Medulla oblongata (tissue), 1 donor: ENCODE measurements at regions not wholly inside any gene's neighbourhood (a gene's known extent, or its start where the extent isn't known, plus 50 kb on each side); places are given as distances from the start of the nearest gene placed in this dataset.
"Not testable (repeated sequence)": the region's sequence is repeated elsewhere in the genome, so short reads cannot be mapped to it uniquely, and the experiment has no call there.

Experiments used
- DNase-seq: peaks from one replicate; pipeline ENCODE4 v3.0.0-alpha.2; 2015; ENCODE audit errors: extremely low spot score

DNA sequence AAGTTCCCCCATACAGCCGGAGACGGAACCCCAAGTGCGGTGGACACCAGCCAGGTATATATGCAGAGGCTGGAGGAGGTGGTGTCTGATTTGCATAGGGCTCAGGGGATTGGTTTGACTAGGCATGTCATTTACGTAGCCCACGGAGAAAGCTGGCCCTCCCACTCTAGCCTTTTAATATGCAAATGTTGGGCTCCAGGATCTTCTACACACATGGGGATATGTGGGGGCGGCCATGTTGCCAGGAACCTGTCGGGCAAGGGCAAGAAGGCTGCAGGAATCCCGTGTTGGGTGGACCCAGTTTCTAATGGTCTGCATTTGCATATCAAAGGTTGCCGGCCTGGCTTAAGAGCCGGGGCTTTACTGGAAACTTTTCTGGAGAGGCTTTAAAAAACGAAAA is 57.4 kb downstream of the FTHL17 start:
- DNase-seq, result not testable (repeated sequence)

DNA sequence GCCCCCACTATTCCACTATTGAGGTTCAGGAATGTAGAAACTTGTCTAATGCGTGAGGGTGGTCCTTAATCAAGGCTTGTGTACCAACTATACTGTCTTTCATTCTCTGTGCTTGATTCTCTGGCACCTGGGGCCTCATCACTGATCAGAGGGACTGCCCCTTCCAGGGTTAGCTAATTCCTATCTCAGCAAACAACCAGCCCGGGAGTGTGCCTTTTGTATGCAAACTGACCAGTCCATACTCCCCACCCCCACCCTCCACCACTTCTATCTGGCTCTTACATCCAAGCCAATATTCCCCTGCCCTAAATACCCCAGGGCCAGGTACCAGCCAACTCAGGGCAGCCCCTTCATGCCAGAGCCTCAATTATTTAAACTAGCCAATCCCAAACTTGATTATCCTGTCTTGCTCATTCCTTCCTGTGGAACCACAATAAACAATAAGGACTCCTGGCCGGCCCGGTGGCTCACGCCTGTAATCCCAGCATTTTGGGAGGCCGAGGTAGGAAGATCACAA is 59.3 kb downstream of the FTHL17 start:
- no peak for DNase-seq

DNA sequence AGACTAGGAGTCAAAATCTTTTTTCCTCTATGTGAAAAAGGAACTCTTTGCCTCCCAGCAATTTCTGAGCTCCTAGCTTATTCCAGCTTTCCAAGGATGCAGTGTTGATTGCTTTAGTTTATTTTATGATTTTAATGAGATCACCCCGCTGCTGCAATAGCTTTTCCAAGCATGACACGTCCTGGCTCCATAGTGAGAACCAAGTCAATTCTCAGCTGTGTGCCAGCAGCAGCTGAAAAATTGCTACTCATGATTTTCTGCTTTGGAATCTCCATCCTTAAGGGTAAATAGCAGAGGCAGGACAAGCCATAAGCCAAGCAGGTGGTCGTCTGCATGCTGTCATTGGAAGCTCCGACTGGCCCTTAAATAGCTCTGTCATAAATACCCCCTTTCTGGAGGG is 64.5 kb downstream of the FTHL17 start:
- DNase-seq, result no peak

DNA sequence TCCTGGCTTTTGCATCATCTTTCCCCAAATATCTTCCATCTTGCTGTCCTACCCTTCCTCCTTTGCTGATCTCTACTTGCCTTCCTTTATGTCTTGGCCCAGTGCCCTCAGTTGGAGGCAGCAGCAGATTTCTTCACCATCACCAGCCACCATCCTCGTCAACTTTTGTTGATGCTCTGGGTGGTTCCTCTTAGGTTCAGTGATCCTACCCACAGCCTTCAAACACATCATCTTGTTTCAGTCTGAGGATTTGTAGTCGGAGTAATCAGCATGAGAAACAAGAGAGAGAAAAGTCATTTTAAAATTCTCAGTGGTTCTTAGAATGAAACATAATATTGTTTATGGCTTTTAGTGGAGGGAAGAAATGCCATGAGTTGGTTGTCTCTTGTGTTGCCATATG is 65.8 kb downstream of the FTHL17 start:
- DNase-seq, result no peak

DNA sequence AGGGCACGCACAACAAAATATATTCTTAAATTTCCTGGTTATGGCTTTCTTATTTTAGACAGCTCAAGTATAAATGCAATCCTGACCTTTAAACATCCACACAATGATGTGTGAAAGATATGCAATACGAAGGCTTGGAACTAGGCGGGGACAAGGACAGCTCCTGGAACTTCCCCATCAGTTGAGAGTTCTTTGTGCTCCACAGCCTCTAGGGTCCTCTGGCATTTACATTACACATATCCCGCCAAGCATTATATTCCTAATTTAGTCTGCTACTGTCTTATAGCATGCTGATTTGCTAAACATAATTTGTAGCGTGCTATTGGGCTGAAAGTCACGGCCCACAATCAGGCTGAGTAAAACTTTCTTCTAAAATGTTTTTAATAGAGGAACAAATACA is 74.4 kb downstream of the FTHL17 start:
- no peak for DNase-seq

DNA sequence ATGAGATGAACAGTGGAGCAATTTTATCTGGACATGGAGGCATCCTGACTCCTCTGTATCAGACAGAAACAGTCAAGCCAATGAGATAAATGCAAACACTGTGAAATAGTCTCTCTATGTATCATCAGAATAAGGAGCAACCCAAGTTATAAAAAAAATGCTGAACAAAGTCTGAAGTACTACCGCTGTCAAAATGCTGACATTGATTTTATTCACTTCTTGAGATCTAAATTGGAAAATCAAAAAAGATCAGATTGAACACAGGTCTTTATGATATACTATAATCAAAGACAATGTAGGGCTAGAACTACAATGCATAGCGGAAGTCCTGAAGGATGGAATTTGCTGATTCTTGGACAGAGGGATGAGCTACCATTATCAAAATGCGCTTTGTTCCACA is 76.1 kb downstream of the FTHL17 start:
- no peak for DNase-seq

DNA sequence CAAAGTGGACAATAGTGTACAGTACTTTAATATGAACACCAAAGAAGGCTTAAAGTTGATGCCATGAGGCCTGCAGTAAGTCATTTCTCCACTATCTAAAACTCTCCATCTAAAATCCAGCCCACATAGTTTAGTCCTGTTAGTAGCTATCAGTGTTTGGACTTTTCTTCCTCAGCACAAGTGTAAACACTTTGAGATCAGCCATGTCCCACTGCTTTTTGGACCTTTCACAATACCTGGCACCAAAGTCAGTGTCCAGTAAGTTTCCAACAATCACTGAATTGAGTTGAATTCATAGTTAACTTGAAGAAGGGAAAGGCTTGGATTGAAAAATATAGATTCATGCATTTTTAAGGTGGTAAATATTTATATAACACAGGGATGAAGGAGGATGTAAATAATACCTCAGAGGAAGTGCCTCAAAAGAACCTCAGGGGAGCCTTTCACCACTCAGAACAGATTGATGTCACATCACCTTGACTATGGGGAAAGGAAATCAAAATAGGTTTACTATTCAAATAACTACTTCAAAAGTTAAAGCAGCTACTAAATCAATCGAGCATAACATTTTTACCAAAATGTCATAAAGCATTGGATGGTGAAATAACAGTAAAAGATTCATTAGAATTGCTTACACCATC is 76.7 kb downstream of the FTHL17 start:
- DNase-seq, result no peak

DNA sequence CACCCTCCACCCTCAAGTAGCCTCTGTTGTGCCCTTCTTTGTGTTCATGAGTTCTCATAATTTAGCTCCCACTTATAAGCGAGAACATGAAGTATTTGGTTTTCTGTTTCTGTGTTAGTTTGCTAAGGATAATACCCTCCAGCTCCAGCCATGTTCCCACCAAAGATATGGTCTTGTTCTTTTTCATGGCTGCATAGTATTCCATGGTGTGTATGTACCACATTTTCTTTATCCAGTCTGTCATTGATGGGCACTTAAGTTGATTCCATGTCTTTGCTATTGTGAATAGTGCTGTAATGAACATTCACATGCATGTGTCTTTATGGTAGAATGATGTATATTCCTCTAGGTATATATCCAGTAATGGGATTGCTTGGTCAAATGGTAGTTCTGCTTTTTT is 77.8 kb downstream of the FTHL17 start:
- DNase-seq, result not testable (repeated sequence)

DNA sequence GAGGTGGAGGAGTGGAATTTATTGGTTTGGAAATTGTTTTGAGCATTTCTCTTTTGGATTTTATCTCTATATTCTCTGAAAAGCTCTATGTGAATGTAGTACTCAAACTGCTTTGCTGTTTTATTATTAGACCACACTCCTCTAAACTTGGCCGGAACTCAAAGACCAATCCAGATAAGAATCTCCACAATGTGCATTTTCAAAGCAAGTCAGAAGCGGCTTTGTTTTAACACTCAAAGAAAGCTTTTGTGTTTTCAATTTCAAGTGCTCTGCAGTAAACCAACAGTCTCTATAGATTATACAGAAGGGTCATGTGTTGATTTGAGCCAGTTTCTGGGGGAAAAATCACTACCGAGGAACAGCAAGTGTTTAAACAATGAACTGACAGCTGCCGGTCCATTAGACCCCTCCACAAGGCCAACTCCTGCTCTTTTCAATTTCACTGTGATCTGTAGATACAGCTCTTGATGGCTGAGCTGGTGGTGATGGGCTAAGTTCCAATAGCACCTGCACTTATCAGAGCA is 79.4 kb downstream of the FTHL17 start:
- DNase-seq, result peak; percentile 22

DNA sequence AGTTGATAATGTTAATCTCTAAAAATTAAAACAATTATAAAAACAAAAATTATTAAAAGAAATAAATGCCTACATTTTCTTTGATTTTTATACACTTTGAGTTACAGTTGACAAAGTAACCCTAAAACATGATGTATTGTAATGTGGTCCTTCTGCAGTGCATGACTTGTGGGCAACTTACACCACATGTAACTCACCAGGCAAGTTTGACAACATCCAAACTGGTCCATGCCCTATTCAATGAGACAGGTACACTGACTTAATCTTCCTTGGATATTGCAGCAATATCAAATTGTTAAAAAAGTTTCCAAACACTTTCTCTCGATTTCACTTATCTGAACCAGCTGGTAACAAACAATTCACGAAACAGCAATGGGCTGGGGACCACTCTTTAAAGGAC is 81.5 kb downstream of the FTHL17 start:
- DNase-seq, result no peak

DNA sequence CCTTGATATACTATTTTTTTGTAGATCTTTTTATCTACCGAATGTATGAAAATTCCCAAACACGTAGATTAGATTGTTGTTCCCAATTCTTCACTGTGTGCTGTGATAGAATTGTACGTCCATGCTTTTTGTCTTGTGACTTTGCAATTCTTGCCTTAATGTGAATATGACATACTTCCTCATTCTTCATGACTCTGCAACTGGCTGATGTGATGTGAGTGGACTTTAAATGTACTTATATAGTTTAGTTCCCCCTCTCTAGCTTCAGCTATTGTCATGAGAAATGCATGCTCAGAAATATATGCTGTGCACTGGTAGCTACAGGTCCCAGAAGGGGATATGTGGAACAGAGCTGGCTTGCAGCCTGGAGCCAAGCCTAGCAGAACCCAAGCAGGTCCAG is 89.4 kb downstream of the FTHL17 start:
- DNase-seq, result no peak

DNA sequence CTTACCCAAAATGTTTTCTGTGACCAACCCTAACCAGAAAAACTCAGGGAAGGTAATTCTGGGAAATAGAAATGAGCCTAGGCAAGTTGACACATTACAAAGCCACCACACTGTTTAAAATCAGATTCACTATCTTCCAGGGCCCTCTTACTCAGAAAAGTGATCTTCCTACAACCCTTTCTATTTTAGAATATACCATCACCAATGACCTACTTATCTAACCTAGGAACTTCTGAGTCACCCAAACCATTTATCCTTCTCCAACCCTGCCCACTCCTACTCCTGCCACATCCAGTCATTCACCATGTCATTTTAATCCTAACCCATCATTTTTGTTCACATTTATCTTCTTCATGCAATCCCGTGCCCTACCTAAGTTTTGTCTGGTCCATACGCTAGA is 89.9 kb downstream of the FTHL17 start:
- DNase-seq, result no peak

DNA sequence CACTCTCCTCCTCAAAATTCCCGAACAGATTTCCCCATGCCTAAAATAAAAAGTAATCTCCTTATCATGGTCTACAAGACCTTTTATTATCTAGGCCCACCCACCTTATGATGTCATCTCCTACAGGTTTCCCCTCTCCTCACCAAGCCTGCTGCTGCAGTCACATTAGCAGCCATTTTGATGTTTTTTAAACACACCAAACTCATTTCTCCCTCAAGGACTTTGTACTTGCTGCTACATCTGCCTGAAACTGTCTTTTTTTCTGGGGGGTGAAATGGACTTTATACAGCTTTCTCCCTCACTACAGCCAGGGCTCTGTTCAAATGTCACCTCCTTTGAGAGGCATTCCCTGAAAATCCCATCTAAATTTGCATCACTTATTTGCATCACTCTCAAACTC is 90.2 kb upstream of the TAB3 start:
- no peak for DNase-seq

DNA sequence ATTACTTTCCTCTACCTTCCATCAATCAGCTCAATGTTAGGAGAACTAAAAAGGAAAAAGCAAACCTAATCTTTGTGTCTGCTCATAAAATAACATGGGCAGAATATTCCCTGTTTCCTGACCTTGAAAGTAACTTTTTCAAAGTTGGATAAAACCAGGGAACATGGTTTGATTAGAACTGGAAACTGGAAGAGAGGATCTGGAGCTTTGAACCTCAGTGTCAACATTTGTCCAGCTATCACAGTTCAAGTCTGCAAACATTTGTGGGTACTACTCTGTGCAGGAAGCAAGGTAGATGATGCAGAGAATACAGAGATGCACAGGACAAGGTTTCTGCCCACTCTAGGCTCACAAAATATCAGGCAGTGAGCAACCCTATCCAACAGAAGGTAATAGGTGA is 86.4 kb upstream of the TAB3 start:
- DNase-seq, result no peak

DNA sequence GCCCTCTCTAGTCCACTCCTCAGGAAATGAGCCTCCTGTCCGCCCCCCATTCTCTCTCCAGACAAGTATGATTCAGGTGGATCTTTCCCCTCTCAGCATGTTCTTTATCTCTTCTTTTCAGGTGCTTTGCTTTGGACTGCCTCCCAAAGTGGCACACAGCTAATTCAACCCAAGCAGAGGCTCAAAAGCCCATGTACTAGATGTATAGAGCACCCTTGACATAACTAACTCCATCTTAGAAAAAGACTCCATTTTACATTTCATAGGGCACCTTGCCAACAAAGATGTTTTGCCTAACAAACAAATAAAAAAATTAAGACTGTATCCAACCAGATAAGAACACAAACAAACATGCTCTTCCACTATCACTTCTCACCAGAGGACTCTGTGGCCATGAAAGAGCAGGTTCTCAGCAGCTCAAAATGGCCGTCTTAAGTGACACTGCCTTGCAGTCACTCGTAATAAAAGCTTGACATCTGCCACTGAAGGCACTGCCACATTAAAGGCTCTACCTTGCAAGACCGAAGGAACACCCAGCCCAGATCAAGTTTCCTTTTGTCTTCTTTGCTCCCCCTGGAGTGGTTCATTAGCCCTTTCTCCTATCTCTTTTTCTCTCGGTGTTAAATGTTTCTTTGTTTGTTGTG is 84.9 kb upstream of the TAB3 start:
- no peak for DNase-seq

DNA sequence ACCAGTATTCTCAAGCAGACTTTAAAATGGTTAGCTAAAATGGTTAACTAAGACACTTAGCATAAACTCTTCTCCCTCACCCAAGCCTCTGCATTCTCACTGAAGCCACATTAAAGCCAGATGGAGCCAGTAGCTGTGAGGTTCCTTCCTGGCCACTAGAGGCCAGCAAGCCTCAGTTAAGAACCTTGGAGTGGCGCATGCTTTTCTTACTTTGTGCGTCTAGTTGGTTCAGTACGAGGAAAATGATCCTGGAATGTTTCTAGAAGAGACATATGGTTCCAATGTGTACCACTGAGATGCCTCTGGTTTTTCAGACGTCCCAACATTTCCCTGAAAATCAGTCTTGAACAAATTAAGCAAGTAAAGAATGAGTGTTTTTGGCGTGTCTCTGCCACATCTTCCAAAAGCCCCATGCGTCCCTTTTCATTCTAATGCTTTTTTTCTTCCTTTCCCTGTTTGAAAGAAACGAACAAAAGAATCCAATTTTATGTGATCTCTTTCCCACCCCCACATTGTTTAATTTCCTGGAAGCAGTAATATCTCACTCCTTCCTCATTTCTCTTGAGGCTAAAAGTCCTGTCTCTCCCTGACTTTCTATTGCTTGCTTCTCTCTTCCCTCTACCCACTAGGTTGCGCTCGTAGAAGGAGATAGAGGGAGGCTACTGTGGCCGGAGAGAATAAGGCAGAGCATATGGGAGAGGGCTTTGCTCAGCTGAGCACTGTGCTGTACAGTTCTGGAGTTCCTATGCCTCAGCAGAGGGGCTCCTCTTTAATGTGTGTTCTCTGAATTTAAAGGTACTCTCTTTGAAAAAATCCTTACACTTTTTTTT is 82.9 kb upstream of the TAB3 start:
- peak; percentile 40 for DNase-seq

DNA sequence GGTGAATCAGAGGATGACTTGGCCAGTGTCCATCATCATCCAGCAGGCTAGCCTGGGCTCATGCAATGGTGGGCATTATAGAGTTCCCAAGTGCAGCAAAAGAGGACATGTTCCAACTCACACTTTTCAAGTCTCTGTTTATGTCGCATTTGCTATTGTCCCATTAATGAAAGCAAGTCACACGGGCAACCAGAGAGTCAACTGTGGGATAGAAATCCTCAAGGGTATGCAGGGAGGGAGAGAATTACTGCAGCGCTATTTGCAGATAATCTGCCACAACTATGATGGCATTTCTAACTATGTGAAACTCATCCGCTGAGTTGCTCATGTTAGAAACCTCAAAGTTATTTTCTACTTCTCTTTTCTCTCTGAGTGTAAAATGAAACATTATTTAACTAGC is 78.5 kb upstream of the TAB3 start:
- no peak for DNase-seq

DNA sequence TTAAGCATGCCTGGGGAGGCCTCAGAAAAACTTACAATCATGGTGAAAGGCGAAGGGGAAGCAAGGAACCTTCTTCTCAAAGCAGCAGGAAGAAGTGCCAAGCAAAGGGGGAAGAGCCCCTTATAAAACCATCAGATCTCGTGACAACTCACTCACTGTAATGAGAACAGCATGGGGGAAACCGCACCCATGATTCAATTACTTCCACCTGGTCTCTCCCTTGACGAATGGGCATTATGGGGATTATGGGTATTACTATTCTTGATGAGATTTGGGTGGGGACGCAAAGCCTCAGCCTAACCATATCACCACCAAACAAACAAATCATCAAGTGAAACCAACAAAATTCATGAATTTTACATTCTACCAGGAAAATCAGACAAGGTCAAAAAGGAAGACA is 76.7 kb upstream of the TAB3 start:
- no peak for DNase-seq

DNA sequence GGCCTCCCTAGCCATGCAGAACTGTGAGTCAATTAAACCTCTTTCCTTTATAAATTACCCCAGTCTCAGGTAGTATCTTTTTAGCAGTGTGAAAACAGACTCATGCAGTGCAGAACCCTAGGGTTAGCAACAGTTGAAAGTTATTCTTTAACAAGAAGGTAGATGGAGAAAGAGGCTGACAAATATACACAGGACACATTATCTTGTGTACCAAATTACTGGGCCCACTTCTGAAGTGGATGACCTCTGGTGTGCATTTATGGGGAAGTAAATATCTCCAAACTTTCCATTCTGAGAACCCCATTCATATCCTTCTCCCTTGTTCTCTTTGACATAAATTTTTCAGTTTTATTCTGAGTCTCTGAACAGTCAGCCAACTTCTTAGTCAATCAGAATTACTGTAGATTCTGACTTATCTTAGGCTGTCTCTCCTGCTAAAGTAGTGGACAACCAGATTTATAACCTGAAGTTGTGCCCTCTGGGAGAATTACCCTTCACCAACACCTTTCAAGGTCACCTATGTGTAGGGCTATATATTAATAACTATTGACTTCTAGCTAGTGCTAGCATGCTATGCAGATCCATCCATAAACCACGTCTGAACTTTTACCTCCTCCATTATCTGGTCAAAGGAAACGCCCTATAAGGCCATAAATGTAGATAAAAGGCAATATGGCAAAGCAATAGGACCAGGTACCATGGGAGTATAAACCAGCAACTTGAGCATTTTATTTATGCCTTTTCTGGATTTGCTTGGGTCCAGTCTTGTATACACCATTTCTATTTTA is 72.5 kb upstream of the TAB3 start:
- DNase-seq, result no peak

DNA sequence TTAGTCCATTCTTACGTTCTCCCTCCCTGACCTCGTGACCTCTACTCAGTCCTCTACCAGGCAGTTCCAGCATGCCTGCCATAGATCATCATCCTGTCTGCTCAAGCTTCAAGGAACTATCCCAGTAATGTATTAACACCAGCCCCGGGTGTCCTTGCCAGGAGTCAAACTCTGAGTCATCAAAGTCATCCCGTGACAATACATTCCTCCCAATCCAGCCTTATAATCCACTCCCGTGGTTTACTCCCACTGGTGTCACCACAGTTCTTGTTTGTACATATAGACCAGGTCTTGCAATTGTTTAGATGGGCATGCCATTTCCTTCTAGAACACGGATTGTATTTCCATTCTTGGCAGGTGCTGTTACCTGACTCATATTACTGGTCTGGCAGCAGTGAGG is 68.7 kb upstream of the TAB3 start:
- DNase-seq, result no peak

DNA sequence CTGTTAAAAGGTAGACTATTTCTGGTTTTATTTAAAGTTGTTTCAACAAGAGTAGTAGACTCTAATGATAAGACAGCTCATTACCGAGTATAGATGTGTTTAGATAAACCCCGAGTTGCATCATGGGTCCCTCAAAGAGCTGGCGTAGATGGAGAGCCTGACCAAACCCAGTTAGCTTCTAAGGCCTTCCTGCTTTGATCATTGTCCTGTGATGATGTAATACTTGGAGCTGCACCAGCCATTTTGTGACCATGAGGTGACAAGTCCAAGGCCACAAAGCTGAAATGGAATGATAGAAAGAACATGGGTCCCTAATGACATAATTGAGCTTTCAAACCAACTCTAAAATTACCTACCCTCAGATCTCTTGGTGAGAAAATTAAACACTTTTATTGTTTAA is 66.6 kb upstream of the TAB3 start:
- DNase-seq, result no peak

DNA sequence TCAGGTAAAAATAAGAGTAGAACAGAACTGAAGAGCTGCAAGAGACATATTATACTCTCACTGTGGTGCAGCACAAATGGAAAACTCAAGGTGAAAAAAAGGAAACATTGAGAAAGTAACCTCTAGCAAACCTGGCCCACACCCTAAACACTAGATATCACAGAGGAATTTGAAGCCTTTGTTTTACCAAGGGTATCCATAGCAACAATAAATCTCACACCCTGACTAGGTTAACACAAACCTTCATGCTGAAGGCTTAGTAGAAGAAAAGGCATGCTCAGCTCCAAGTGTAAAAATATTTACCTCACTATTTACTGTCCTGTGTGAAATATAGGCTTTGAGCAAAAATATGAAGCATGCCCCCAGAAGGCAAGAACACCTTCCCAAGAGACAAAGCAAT is 61.9 kb upstream of the TAB3 start:
- DNase-seq, result no peak
